ENCODE measurements at regions not wholly inside any gene's neighbourhood (a gene's known extent, or its start where the extent isn't known, plus 50 kb on each side); places are given as distances from the start of the nearest gene placed in this dataset.

DNA sequence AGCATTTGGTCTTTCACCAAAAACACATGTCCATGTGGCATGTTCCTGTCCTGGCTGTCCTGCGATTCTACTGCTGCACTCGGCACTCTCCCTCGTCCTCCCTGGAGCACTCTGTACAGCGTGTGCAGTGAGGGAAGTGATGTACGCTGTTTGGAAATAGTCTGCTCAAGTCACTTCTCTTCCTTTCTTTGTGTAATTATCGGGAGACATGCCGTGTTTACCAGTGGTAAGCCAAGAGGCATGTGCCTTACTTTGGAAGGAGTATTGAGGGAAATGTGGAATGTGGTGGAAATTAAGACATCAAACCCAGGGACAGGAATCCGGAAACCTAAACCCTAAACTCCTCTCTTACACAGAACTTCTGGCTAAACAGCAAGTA lies 268.5 kb upstream of the FOXQ1 start:
- Histone ChIP-seq H3K27me3 (ENCODE audit: insufficient read depth, low read length) (peaks cover 24% of the 10 kb centered on the region; the same call in 1 of the 2 replicates), H3K4me1 (ENCODE audit: control insufficient read depth in 1 of 2, insufficient read depth in 2 of 2, low read length in 2 of 2) (peaks cover 6 to 11% of the 10 kb centered on the region in 2 experiments; a peak in 2 of 4 replicates)
- intact Hi-C loops (cut with micrococcal nuclease), result no loop called here

More for the DNA sequence above, 268.5 kb upstream of the FOXQ1 start:
- Histone ChIP-seq H3K4me2 (ENCODE audit: low read length) (no peak overlapping the region), H3K36me3 (ENCODE audit: control insufficient read depth in 1 of 2, insufficient read depth in 2 of 2, low read length in 2 of 2) (no peaks in the 10 kb centered on the region), H3K79me2 (ENCODE audit: insufficient read depth, low read length) (no peaks in the 10 kb centered on the region), H4K20me1 (ENCODE audit: insufficient read depth) (no peaks in the 10 kb centered on the region), H3K9me2 (ENCODE audit: insufficient read depth) (no peaks in the 10 kb centered on the region), H3K9ac (ENCODE audit: low read length) (no peak overlapping the region), H3K4me3 (replicated peaks in 1 of 2; ENCODE audit: low read depth in 1 of 2, low read length in 2 of 2) (no peak overlapping the region), H3K9me3 (ENCODE audit: control insufficient read depth in 1 of 2, insufficient read depth in 1 of 2, low read depth in 1 of 2, low read length in 2 of 2) (no peaks in the 10 kb centered on the region), H3K27ac (ENCODE audit: low read depth, low read length) (no peak overlapping the region), H2AFZ (ENCODE audit: low read depth, low read length, poor library complexity, severe bottlenecking) (no peak overlapping the region)
- no peak for TF ChIP-seq SIN3A (IDR thresholded peaks at IDR 0.05; ENCODE audit: low read depth)
- TF ChIP-seq, protein P1, sequence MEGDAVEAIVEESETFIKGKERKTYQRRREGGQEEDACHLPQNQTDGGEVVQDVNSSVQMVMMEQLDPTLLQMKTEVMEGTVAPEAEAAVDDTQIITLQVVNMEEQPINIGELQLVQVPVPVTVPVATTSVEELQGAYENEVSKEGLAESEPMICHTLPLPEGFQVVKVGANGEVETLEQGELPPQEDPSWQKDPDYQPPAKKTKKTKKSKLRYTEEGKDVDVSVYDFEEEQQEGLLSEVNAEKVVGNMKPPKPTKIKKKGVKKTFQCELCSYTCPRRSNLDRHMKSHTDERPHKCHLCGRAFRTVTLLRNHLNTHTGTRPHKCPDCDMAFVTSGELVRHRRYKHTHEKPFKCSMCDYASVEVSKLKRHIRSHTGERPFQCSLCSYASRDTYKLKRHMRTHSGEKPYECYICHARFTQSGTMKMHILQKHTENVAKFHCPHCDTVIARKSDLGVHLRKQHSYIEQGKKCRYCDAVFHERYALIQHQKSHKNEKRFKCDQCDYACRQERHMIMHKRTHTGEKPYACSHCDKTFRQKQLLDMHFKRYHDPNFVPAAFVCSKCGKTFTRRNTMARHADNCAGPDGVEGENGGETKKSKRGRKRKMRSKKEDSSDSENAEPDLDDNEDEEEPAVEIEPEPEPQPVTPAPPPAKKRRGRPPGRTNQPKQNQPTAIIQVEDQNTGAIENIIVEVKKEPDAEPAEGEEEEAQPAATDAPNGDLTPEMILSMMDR (IDR thresholded peaks at IDR 0.05 in 2 of 3, conservative IDR thresholded peaks at IDR 0.05 in 1 of 3; ENCODE audit: borderline replicate concordance in 1 of 3, insufficient read depth in 1 of 3, low read depth in 2 of 3, low read length in 2 of 3), result no peak
- TF ChIP-seq POLR2AphosphoS5 (IDR thresholded peaks at IDR 0.05; ENCODE audit: low read depth, low read length), result no peak
- no peak for TF ChIP-seq CEBPB (IDR thresholded peaks at IDR 0.05; ENCODE audit: low read depth)
- TF ChIP-seq SRF (IDR thresholded peaks at IDR 0.05; ENCODE audit: low read depth), result no peak
- no peak for TF ChIP-seq REST (IDR thresholded peaks at IDR 0.05; ENCODE audit: low read depth)
- TF ChIP-seq YY1 (IDR thresholded peaks at IDR 0.05; ENCODE audit: extremely low read depth, insufficient replicate concordance, low read depth, low read length), result no peak
- TF ChIP-seq ELF1 (IDR thresholded peaks at IDR 0.05; ENCODE audit: borderline replicate concordance, low read depth), result no peak
- TF ChIP-seq, protein P2, sequence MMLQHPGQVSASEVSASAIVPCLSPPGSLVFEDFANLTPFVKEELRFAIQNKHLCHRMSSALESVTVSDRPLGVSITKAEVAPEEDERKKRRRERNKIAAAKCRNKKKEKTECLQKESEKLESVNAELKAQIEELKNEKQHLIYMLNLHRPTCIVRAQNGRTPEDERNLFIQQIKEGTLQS (IDR thresholded peaks at IDR 0.05), result no peak
- TF ChIP-seq TCF7L2 (IDR thresholded peaks at IDR 0.05; ENCODE audit: borderline replicate concordance, extremely low read depth, insufficient read depth, insufficient read length), result no peak
- TF ChIP-seq EZH2 (IDR thresholded peaks at IDR 0.05), result no peak
- no peak for TF ChIP-seq JUND (IDR thresholded peaks at IDR 0.05)
- TF ChIP-seq EZH2phosphoT487 (IDR thresholded peaks at IDR 0.05; ENCODE audit: borderline replicate concordance), result no peak
- no peak for TF ChIP-seq CBX3 (IDR thresholded peaks at IDR 0.05; ENCODE audit: low read depth)
- no peak for TF ChIP-seq SP1 (IDR thresholded peaks at IDR 0.05; ENCODE audit: low read depth)
- TF ChIP-seq ZFX (IDR thresholded peaks at IDR 0.05), result no peak
- TF ChIP-seq FOSL1 (IDR thresholded peaks at IDR 0.05; ENCODE audit: low read depth), result no peak
- no peak for TF ChIP-seq RAD21 (IDR thresholded peaks at IDR 0.05; ENCODE audit: low read depth)
- ChIA-PET POLR2A (no interaction called here), RAD21 (ENCODE audit: low non-redundant PET in 1 of 2, low total read pairs in 2 of 2, uncharacterized antibody in 2 of 2, unreplicated experiment in 2 of 2) (no interaction called here), CTCF (no interaction called here)
- BruUV-seq (replicated peaks), result no TSS peak
- DNase-seq (ENCODE audit: low read depth, low spot score), result no peak
- ATAC-seq, result no peak
